ENCODE measurements at regions not wholly inside any gene's neighbourhood (a gene's known extent, or its start where the extent isn't known, plus 50 kb on each side); places are given as distances from the start of the nearest gene placed in this dataset.
A peak's percentile ranks its signal among the peaks of the same experiment; 100 is the strongest.
"Not testable (repeated sequence)": the region's sequence is repeated elsewhere in the genome, so short reads cannot be mapped to it uniquely, and the experiment has no call there.

DNA sequence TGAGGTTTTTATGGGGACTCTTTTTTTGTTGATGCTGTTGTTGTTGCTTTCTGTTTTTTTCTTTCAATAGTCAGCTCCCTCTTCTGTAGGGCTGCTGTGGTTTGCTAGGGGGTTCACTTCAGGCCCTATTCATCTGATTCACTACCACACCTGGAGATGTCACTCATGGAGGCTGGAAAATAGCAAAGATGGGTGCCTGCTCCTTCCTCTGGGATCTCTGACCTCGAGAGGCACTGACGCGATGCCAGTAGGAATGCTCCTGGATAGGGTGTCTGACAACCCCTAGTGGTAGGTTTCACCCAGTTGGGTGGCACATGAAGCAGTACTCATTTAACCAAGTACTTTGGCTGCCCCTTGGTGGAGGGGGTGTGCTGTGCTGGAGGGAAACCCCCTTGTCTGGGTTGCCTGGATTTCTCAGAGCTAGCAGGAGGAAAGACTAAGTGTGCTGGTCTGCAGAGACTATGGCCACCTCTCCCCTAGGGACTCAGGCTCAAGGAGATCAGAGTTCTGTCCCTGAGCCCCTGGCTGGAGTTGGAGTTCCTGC is 745.5 kb downstream of the TMTC2 start:
- H3K36me3 ChIP-seq (ENCODE audit: control insufficient read depth in 1 of 2, insufficient read depth in 2 of 2, low read length in 1 of 2), result no peaks in the 10 kb centered on the region
- H3K4me1 ChIP-seq (ENCODE audit: control insufficient read depth in 1 of 2, insufficient read depth in 2 of 2, low read length in 2 of 2), result no peaks in the 10 kb centered on the region
- 92 to 93% methylated on average over 3 of the region's 3 CpGs for WGBS, 2 donors
- H3K9me3 ChIP-seq (ENCODE audit: control insufficient read depth, low read length), result no peaks in the 10 kb centered on the region
- no peaks in the 10 kb centered on the region for H3K27me3 ChIP-seq (ENCODE audit: control insufficient read depth in 1 of 2, insufficient read depth in 2 of 2, low read length in 1 of 2)
- ATAC-seq (ENCODE audit: low FRiP score), result no peak
- no peak overlapping the region for H3K27ac ChIP-seq (ENCODE audit: low read depth in 1 of 2, low read length in 2 of 2)
- intact Hi-C loops (cut with DNase I), result no loop called here
- DNase-seq, result no peak
- H3K4me3 ChIP-seq (ENCODE audit: low read length in 2 of 2), result no peak overlapping the region

DNA sequence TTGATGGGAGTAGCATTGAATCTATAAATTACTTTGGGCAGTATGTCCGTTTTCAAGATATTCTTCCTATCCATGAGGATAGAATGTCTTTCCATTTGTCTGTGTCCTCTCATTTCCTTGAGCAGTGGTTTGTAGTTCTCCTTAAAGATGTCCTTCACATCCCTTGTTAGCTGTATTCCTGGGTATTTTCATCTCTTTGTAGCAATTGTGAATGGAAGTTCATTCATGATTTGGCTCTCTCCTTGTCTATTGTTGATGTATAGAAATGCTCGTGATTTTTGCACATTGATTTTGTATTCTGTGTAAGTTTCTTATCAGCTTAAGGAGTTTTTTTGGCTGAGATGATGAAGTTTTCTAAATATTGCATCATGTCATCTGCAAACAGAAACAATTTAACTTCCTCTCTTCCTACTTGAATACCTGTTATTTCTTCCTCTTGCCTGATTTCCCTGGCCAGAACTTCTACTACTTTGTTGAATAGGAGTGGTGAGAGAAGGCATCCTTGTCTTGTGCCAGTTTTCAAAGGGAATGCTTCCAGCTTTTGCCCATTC is 741.0 kb downstream of the TMTC2 start:
- ATAC-seq (ENCODE audit: low FRiP score); H3K9me3 ChIP-seq (ENCODE audit: control insufficient read depth, low read length); H3K4me3 ChIP-seq (ENCODE audit: low read length in 2 of 2); H3K27me3 ChIP-seq (ENCODE audit: control insufficient read depth in 1 of 2, insufficient read depth in 2 of 2, low read length in 1 of 2); intact Hi-C loops (cut with DNase I); H3K27ac ChIP-seq (ENCODE audit: low read depth in 1 of 2, low read length in 2 of 2); DNase-seq; H3K4me1 ChIP-seq (ENCODE audit: control insufficient read depth in 1 of 2, insufficient read depth in 2 of 2, low read length in 2 of 2); H3K36me3 ChIP-seq (ENCODE audit: control insufficient read depth in 1 of 2, insufficient read depth in 2 of 2, low read length in 1 of 2): not testable (repeated sequence)
- 80 to 84% methylated on average over 2 of the region's 2 CpGs for WGBS, 2 donors

GRCh38 chr12:83414981-83415380 is 728.3 kb downstream of the TMTC2 start:
- intact Hi-C loops (cut with DNase I), result no loop called here
- H3K36me3 ChIP-seq (ENCODE audit: control insufficient read depth in 1 of 2, insufficient read depth in 2 of 2, low read length in 1 of 2), result no peaks in the 10 kb centered on the region
- ATAC-seq (ENCODE audit: low FRiP score), result peak; percentile 29
- DNase-seq, result peak in 1 of 2 donors; percentile 26
- H3K4me3 ChIP-seq (ENCODE audit: low read length in 2 of 2), result no peak overlapping the region
- no peaks in the 10 kb centered on the region for H3K27me3 ChIP-seq (ENCODE audit: control insufficient read depth in 1 of 2, insufficient read depth in 2 of 2, low read length in 1 of 2)
- H3K4me1 ChIP-seq (ENCODE audit: control insufficient read depth in 1 of 2, insufficient read depth in 2 of 2, low read length in 2 of 2), result no peaks in the 10 kb centered on the region
- 93 to 95% methylated on average over 3 of the region's 3 CpGs for WGBS, 2 donors
- H3K27ac ChIP-seq (ENCODE audit: low read depth in 1 of 2, low read length in 2 of 2), result no peak overlapping the region
- H3K9me3 ChIP-seq (ENCODE audit: control insufficient read depth, low read length), result no peaks in the 10 kb centered on the region

DNA sequence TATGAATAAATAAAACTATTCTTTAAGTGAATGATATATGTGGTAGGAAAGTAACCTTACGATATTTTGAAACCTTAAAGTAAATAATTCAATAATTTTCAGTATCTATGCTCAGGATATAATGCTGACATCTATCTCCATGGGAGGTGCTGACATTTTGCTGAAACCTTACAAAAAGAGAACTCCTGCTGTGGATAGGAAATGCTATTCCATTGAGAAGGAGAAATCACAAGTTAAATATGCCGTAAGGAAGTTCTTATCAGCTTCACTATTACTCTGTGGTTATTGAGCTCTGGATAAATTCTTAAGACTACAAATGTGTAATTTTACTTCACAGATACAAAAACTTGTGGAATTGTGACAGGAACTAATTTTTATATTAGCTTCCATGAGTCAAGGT is 722.1 kb downstream of the TMTC2 start:
- no peaks in the 10 kb centered on the region for H3K4me1 ChIP-seq (ENCODE audit: control insufficient read depth in 1 of 2, insufficient read depth in 2 of 2, low read length in 2 of 2)
- no peak for ATAC-seq (ENCODE audit: low FRiP score)
- H3K36me3 ChIP-seq (ENCODE audit: control insufficient read depth in 1 of 2, insufficient read depth in 2 of 2, low read length in 1 of 2), result no peaks in the 10 kb centered on the region
- H3K9me3 ChIP-seq (ENCODE audit: control insufficient read depth, low read length), result no peaks in the 10 kb centered on the region
- WGBS, 2 donors, result 86 to 89% methylated on average over 2 of the region's 2 CpGs
- H3K27me3 ChIP-seq (ENCODE audit: control insufficient read depth in 1 of 2, insufficient read depth in 2 of 2, low read length in 1 of 2), result no peaks in the 10 kb centered on the region
- no peak for DNase-seq
- intact Hi-C loops (cut with DNase I), result no loop called here
- H3K4me3 ChIP-seq (ENCODE audit: low read length in 2 of 2), result no peak overlapping the region
- no peak overlapping the region for H3K27ac ChIP-seq (ENCODE audit: low read depth in 1 of 2, low read length in 2 of 2)

DNA sequence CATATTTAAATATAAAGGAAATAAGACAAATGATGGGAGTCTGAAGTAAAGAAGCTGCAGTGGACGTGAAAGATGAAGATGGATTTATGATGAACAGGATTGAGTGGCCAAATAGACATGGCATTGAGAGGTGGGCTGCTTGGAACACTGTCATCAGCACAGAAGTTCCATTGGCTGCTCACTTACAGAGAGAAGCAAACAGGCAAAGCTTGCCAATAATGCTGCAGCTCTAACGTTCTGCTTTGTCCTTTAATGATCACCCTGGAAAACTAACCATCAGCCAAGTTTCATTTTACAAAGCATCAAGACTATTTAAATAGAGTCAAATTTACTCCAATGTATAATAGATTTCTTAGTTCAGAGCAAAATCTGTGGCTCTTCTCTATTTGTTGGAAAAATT is 721.4 kb downstream of the TMTC2 start:
- ATAC-seq (ENCODE audit: low FRiP score) (no peak), DNase-seq (no peak)
- no peak overlapping the region for H3K27ac ChIP-seq (ENCODE audit: low read depth in 1 of 2, low read length in 2 of 2)
- H3K9me3 ChIP-seq (ENCODE audit: control insufficient read depth, low read length), result no peaks in the 10 kb centered on the region
- no peak overlapping the region for H3K4me3 ChIP-seq (ENCODE audit: low read length in 2 of 2)
- no peaks in the 10 kb centered on the region for H3K36me3 ChIP-seq (ENCODE audit: control insufficient read depth in 1 of 2, insufficient read depth in 2 of 2, low read length in 1 of 2)
- H3K4me1 ChIP-seq (ENCODE audit: control insufficient read depth in 1 of 2, insufficient read depth in 2 of 2, low read length in 2 of 2), result no peaks in the 10 kb centered on the region
- 44 to 50% methylated on average over 2 of the region's 2 CpGs for WGBS, 2 donors
- intact Hi-C loops (cut with DNase I), result no loop called here
- no peaks in the 10 kb centered on the region for H3K27me3 ChIP-seq (ENCODE audit: control insufficient read depth in 1 of 2, insufficient read depth in 2 of 2, low read length in 1 of 2)

DNA sequence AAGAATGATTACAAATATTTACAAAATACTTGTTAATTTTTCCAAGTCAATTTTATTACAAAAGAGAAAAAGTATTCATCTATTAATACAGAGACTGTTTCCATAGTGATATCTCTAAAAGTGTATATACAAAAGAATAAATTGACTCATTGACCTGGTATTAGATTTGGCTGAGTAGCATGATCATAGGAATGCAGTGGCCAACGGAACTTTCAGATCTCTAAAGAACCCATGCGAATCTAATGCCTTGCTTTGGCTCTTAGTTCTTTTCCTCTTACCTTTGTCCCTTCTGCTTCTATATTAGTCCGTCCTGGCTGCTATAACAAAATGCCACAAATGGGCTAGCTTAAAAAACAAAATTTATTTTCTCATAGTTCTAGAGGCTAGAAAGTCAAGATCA is 717.8 kb downstream of the TMTC2 start:
- intact Hi-C loops (cut with DNase I), result no loop called here
- H3K4me3 ChIP-seq (ENCODE audit: low read length in 2 of 2), result no peak overlapping the region
- H3K4me1 ChIP-seq (ENCODE audit: control insufficient read depth in 1 of 2, insufficient read depth in 2 of 2, low read length in 2 of 2), result no peaks in the 10 kb centered on the region
- no peaks in the 10 kb centered on the region for H3K27me3 ChIP-seq (ENCODE audit: control insufficient read depth in 1 of 2, insufficient read depth in 2 of 2, low read length in 1 of 2)
- no peak overlapping the region for H3K27ac ChIP-seq (ENCODE audit: low read depth in 1 of 2, low read length in 2 of 2)
- WGBS, 2 donors, result 87 to 89% methylated on average over 3 of the region's 3 CpGs
- ATAC-seq (ENCODE audit: low FRiP score) (no peak), DNase-seq (no peak)
- no peaks in the 10 kb centered on the region for H3K9me3 ChIP-seq (ENCODE audit: control insufficient read depth, low read length)
- H3K36me3 ChIP-seq (ENCODE audit: control insufficient read depth in 1 of 2, insufficient read depth in 2 of 2, low read length in 1 of 2), result no peaks in the 10 kb centered on the region

- Histone ChIP-seq H3K4me3 (ENCODE audit: low read length in 2 of 2) (no peak overlapping the region), H3K27ac (ENCODE audit: low read depth in 1 of 2, low read length in 2 of 2) (no peak overlapping the region), H3K4me1 (ENCODE audit: control insufficient read depth in 1 of 2, insufficient read depth in 2 of 2, low read length in 2 of 2) (no peaks in the 10 kb centered on the region), H3K9me3 (ENCODE audit: control insufficient read depth, low read length) (no peaks in the 10 kb centered on the region), H3K36me3 (ENCODE audit: control insufficient read depth in 1 of 2, insufficient read depth in 2 of 2, low read length in 1 of 2) (no peaks in the 10 kb centered on the region), H3K27me3 (ENCODE audit: control insufficient read depth in 1 of 2, insufficient read depth in 2 of 2, low read length in 1 of 2) (no peaks in the 10 kb centered on the region)
- ATAC-seq (ENCODE audit: low FRiP score) (no peak), DNase-seq (no peak)
- 57 to 66% methylated on average over 3 of the region's 3 CpGs for WGBS, 2 donors
- intact Hi-C loops (cut with DNase I), result no loop called here
Observed at GRCh38 chr12:83390186-83390585, 703.5 kb downstream of the TMTC2 start.

DNA sequence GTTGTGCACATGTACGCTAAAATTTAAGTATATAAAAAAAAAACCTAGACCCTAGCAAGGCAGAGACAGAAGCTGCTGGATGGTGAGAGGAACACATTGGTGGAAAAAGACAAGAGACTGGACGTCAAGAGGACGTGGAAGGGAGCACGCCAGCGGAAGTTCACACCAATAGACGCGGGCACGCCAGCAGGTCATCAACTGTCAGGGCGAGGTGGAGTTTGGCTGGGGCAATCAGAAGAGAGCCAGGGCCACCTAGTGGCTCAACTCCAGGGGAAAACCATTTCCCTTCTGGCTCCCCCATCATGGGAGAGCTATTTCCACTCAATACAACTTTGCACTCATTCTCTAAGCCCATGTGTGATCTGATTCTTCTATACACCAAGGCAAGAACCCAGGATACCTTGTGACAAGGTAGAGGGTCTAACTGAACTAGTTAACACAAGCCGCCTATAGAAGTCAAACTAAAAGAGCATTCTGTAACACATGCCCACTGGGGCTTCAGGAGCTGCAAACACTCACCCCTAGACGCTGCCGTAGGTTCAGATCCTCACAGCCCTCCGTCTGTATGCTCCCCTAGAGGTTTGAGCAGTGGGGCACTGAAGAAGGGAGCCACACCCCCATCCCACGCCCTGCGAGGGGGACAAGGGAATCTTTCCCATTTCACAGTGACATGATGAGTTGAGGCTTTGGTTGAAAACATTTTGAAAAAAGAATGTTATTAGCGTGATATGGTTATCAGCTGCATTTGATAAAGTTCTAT is 702.7 kb downstream of the TMTC2 start:
- no peak overlapping the region for H3K4me3 ChIP-seq (ENCODE audit: low read length in 2 of 2)
- intact Hi-C loops (cut with DNase I), result no loop called here
- DNase-seq (no peak), ATAC-seq (ENCODE audit: low FRiP score) (no peak)
- no peaks in the 10 kb centered on the region for H3K27me3 ChIP-seq (ENCODE audit: control insufficient read depth in 1 of 2, insufficient read depth in 2 of 2, low read length in 1 of 2)
- no peaks in the 10 kb centered on the region for H3K36me3 ChIP-seq (ENCODE audit: control insufficient read depth in 1 of 2, insufficient read depth in 2 of 2, low read length in 1 of 2)
- no peaks in the 10 kb centered on the region for H3K9me3 ChIP-seq (ENCODE audit: control insufficient read depth, low read length)
- H3K4me1 ChIP-seq (ENCODE audit: control insufficient read depth in 1 of 2, insufficient read depth in 2 of 2, low read length in 2 of 2), result no peaks in the 10 kb centered on the region
- 83 to 84% methylated on average over 16 of the region's 16 CpGs for WGBS, 2 donors
- H3K27ac ChIP-seq (ENCODE audit: low read depth in 1 of 2, low read length in 2 of 2), result no peak overlapping the region

- ATAC-seq (ENCODE audit: low FRiP score), result no peak
- Histone ChIP-seq H3K9me3 (ENCODE audit: control insufficient read depth, low read length) (no peaks in the 10 kb centered on the region), H3K27me3 (ENCODE audit: control insufficient read depth in 1 of 2, insufficient read depth in 2 of 2, low read length in 1 of 2) (no peaks in the 10 kb centered on the region), H3K4me1 (ENCODE audit: control insufficient read depth in 1 of 2, insufficient read depth in 2 of 2, low read length in 2 of 2) (no peaks in the 10 kb centered on the region), H3K27ac (ENCODE audit: low read depth in 1 of 2, low read length in 2 of 2) (no peak overlapping the region), H3K36me3 (ENCODE audit: control insufficient read depth in 1 of 2, insufficient read depth in 2 of 2, low read length in 1 of 2) (no peaks in the 10 kb centered on the region), H3K4me3 (ENCODE audit: low read length in 2 of 2) (no peak overlapping the region)
- intact Hi-C loops (cut with DNase I), result no loop called here
- DNase-seq, result no peak
Observed at GRCh38 chr12:83388551-83388950, 701.8 kb downstream of the TMTC2 start.
